Coronary artery (tissue), 2 donors: ENCODE measurements at regions not wholly inside any gene's neighbourhood (a gene's known extent, or its start where the extent isn't known, plus 50 kb on each side); places are given as distances from the start of the nearest gene placed in this dataset.

ENCODE experiments used
- DNase-seq: peaks from one replicate; pipeline ENCODE4 v3.0.0-alpha.2; 2017; ENCODE audit warnings: low spot score
- H3K27ac ChIP-seq, 2 donors: fragments of 200-600 bp; sonication (generic); one replicate each; pipeline ENCODE4 v1.5.1; 2016 to 2019
- H3K4me3 ChIP-seq: fragments of 200-600 bp; sonication (generic); 2 replicates; pipeline ENCODE4 v1.5.1; 2016; ENCODE audit warnings: mild to moderate bottlenecking, moderate library complexity
- CTCF ChIP-seq: fragments of 200-600 bp; sonication (generic); IDR thresholded peaks from one replicate; pipeline ENCODE4 v1.5.1; 2019; ENCODE audit warnings: antibody characterized with exemption

GRCh38 chr7:68998136-68998535, 600.1 kb upstream of the AUTS2 start:
- no peak overlapping the region for H3K4me3 ChIP-seq
- no peak for TF ChIP-seq CTCF
- no peak for DNase-seq
- H3K27ac ChIP-seq = no peak overlapping the region

- H3K4me3 ChIP-seq = no peak overlapping the region
- DNase-seq = no peak
- TF ChIP-seq CTCF = no peak
- H3K27ac ChIP-seq = no peak overlapping the region
These were observed 595.9 kb upstream of the AUTS2 start for GRCh38 chr7:69002416-69002815.

GRCh38 chr7:69012149-69012548, 586.1 kb upstream of the AUTS2 start:
- Histone ChIP-seq H3K4me3 (no peak overlapping the region), H3K27ac (no peak overlapping the region)
- TF ChIP-seq CTCF = no peak
- DNase-seq = no peak

- TF ChIP-seq CTCF = no peak
- no peak for DNase-seq
- Histone ChIP-seq H3K4me3 (no peak overlapping the region), H3K27ac (no peak overlapping the region)
These were observed 581.1 kb upstream of the AUTS2 start for GRCh38 chr7:69017208-69017607.

- no peak for TF ChIP-seq CTCF
- Histone ChIP-seq H3K27ac (no peak overlapping the region), H3K4me3 (no peak overlapping the region)
- DNase-seq = no peak
These were observed 580.1 kb upstream of the AUTS2 start for GRCh38 chr7:69018200-69018599.

- TF ChIP-seq CTCF = no peak
- no peak overlapping the region for H3K27ac ChIP-seq
- no peak for DNase-seq
- H3K4me3 ChIP-seq = no peak overlapping the region
These were observed 578.8 kb upstream of the AUTS2 start for GRCh38 chr7:69019437-69019836.

GRCh38 chr7:69020536-69020935, 577.7 kb upstream of the AUTS2 start:
- no peak for DNase-seq
- TF ChIP-seq CTCF = no peak
- no peak overlapping the region for H3K4me3 ChIP-seq

More at GRCh38 chr7:69020536-69020935, 577.7 kb upstream of the AUTS2 start:
- H3K27ac ChIP-seq = no peak overlapping the region
